ENCODE measurements at regions not wholly inside any gene's neighbourhood (a gene's known extent, or its start where the extent isn't known, plus 50 kb on each side); places are given as distances from the start of the nearest gene placed in this dataset.
A peak's percentile ranks its signal among the peaks of the same experiment; 100 is the strongest.

DNA sequence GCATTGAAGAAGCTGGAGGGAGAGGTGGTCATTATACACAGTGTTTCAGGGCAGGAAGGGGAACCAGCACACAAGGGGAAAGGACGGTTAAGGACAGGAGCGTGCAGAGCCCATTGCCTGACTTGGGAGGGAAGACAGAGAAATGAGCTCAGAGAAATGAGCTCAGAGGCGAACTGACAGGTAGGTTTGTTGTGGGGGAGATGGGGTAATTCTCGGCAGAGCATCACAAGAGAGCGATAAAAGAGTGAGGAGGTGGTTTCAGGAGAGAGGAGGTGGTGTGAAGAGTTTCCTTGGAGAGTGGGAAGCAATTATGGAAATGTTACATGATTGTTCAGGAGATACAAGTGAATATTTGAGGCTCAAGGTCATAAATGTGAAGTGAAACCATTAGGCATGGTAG is 61.0 kb downstream of the MRGPRX1 start (continued):
- TF ChIP-seq, protein P1, sequence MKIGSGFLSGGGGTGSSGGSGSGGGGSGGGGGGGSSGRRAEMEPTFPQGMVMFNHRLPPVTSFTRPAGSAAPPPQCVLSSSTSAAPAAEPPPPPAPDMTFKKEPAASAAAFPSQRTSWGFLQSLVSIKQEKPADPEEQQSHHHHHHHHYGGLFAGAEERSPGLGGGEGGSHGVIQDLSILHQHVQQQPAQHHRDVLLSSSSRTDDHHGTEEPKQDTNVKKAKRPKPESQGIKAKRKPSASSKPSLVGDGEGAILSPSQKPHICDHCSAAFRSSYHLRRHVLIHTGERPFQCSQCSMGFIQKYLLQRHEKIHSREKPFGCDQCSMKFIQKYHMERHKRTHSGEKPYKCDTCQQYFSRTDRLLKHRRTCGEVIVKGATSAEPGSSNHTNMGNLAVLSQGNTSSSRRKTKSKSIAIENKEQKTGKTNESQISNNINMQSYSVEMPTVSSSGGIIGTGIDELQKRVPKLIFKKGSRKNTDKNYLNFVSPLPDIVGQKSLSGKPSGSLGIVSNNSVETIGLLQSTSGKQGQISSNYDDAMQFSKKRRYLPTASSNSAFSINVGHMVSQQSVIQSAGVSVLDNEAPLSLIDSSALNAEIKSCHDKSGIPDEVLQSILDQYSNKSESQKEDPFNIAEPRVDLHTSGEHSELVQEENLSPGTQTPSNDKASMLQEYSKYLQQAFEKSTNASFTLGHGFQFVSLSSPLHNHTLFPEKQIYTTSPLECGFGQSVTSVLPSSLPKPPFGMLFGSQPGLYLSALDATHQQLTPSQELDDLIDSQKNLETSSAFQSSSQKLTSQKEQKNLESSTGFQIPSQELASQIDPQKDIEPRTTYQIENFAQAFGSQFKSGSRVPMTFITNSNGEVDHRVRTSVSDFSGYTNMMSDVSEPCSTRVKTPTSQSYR (CRISPR knock-in tag; IDR thresholded peaks at IDR 0.05): no peak

DNA sequence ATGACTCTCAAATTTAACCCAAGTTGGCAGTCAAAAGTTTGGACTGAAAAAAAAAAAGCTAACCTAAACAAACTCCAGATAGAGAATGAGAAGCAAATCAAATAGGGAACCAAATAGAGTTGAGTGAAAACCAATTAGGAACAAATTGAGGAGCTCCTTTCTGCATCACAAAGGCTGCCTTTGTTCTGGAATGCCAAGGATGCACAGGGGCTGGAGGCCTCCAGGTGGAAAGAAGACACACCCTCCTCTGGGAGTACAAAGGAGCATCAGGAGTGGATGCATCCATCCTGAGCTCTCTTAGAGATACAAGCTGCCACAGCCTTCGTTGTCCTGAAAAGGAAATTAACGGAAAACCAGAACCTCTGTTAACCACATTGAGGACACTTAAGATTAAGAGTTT is 73.3 kb downstream of the MRGPRX1 start:
- CTCF ChIA-PET: interaction anchor here (0.8 to 1.6 kb wide), 6 partner anchors 13 to 1267 kb away, joined by 3 to 17 read pairs (median 4); no protein-coding TSS in a partner anchor
- TF ChIP-seq NR1H2 (CRISPR knock-in tag; IDR thresholded peaks at IDR 0.05) (no peak), GABPB1 (CRISPR knock-in tag; IDR thresholded peaks at IDR 0.05) (no peak), NR3C1 (CRISPR knock-in tag; conservative IDR thresholded peaks at IDR 0.05; ENCODE audit: low read depth) (no peak), ZMAT4 (CRISPR knock-in tag; IDR thresholded peaks at IDR 0.05) (no peak), CDX4 (CRISPR knock-in tag; IDR thresholded peaks at IDR 0.05; ENCODE audit: borderline replicate concordance) (no peak), JUN (CRISPR knock-in tag; IDR thresholded peaks at IDR 0.05) (no peak), SMAD4 (CRISPR knock-in tag; IDR thresholded peaks at IDR 0.05) (no peak), NFYB (CRISPR knock-in tag; conservative IDR thresholded peaks at IDR 0.05; ENCODE audit: low read depth) (no peak), ZNF317 (CRISPR knock-in tag; IDR thresholded peaks at IDR 0.05; ENCODE audit: borderline replicate concordance, low read depth) (no peak), RELA (CRISPR knock-in tag; IDR thresholded peaks at IDR 0.05; ENCODE audit: borderline replicate concordance) (no peak)
- TF ChIP-seq, protein P2, sequence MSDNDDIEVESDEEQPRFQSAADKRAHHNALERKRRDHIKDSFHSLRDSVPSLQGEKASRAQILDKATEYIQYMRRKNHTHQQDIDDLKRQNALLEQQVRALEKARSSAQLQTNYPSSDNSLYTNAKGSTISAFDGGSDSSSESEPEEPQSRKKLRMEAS (CRISPR knock-in tag; IDR thresholded peaks at IDR 0.05): no peak
- peak; percentile 55 for DNase-seq (ENCODE audit: low spot score)
- Mint-ChIP-seq H3K4me1 (peaks cover 23% of the 10 kb centered on the region), H3K27ac (peak overlapping the region; percentile 75), H3K36me3 (no peaks in the 10 kb centered on the region), H3K4me3 (peak overlapping the region; percentile 41; the same call in 1 of the 2 replicates), H3K9me3 (peaks cover 3% of the 10 kb centered on the region), H3K27me3 (ENCODE audit: low read depth) (peaks cover 14% of the 10 kb centered on the region)
- peak; percentile 99 for ATAC-seq
- POLR2A ChIA-PET: no interaction called here

- peaks cover 11% of the 10 kb centered on the region for H3K27me3 Mint-ChIP-seq (ENCODE audit: low read depth)
- H3K36me3 Mint-ChIP-seq: no peaks in the 10 kb centered on the region
- no peak for ATAC-seq
- peaks cover 3% of the 10 kb centered on the region for H3K9me3 Mint-ChIP-seq
- H3K4me1 Mint-ChIP-seq: peaks cover 23% of the 10 kb centered on the region
- ChIA-PET POLR2A (no interaction called here), CTCF (interaction anchor here (1.1 to 1.6 kb wide), 5 partner anchors 12 to 143 kb away, joined by 4 to 17 read pairs (median 4); no protein-coding TSS in a partner anchor)
- DNase-seq (ENCODE audit: low spot score): no peak
- TF ChIP-seq NFE2L1 (CRISPR knock-in tag; IDR thresholded peaks at IDR 0.05) (no peak), SMAD4 (CRISPR knock-in tag; IDR thresholded peaks at IDR 0.05) (no peak), PRRX2 (CRISPR knock-in tag; IDR thresholded peaks at IDR 0.05) (no peak), JUN (CRISPR knock-in tag; IDR thresholded peaks at IDR 0.05) (no peak), GTF2I (CRISPR knock-in tag; conservative IDR thresholded peaks at IDR 0.05) (no peak), FOXJ3 (CRISPR knock-in tag; IDR thresholded peaks at IDR 0.05; ENCODE audit: borderline replicate concordance) (no peak)
- TF ChIP-seq, protein P3, sequence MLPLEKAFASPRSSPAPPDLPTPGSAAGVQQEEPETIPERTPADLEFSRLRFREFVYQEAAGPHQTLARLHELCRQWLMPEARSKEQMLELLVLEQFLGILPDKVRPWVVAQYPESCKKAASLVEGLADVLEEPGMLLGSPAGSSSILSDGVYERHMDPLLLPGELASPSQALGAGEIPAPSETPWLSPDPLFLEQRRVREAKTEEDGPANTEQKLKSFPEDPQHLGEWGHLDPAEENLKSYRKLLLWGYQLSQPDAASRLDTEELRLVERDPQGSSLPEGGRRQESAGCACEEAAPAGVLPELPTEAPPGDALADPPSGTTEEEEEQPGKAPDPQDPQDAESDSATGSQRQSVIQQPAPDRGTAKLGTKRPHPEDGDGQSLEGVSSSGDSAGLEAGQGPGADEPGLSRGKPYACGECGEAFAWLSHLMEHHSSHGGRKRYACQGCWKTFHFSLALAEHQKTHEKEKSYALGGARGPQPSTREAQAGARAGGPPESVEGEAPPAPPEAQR (CRISPR knock-in tag; IDR thresholded peaks at IDR 0.05): no peak
- H3K4me3 Mint-ChIP-seq: no peak overlapping the region
- no peak overlapping the region for H3K27ac Mint-ChIP-seq
Observed at GRCh38 chr11:18865261-18865660, 73.7 kb upstream of the PTPN5 start.

Measured in WTC11 (cell line).